ENCODE measurements at regions not wholly inside any gene's neighbourhood (a gene's known extent, or its start where the extent isn't known, plus 50 kb on each side); places are given as distances from the start of the nearest gene placed in this dataset.

- TF ChIP-seq CTCF (conservative IDR thresholded peaks at IDR 0.05): no peak
- no peak for TF ChIP-seq ZFX (IDR thresholded peaks at IDR 0.05)
Measured at GRCh38 chr12:115264605-115265004, 580.6 kb upstream of the TBX3 start.

All from C4-2B (cell line).